MM.1S (cell line): ENCODE measurements at regions not wholly inside any gene's neighbourhood (a gene's known extent, or its start where the extent isn't known, plus 50 kb on each side); places are given as distances from the start of the nearest gene placed in this dataset.

Experiments used
- EZH2 ChIP-seq: fragments of 300-600 bp; sonication (generic); optimal IDR thresholded peaks from 2 replicates; pipeline ENCODE3; 2017; ENCODE audit warnings: low read depth, mild to moderate bottlenecking, antibody characterized with exemption, low read length, mixed read lengths
- TF ChIP-seq, protein P1 (sequence below): fragments of 300-600 bp; sonication (generic); IDR thresholded peaks from 2 replicates; pipeline ENCODE4 v1.5.1; 2016; ENCODE audit warnings: antibody characterized with exemption, low read length, mixed read lengths

- TF ChIP-seq, protein P1, sequence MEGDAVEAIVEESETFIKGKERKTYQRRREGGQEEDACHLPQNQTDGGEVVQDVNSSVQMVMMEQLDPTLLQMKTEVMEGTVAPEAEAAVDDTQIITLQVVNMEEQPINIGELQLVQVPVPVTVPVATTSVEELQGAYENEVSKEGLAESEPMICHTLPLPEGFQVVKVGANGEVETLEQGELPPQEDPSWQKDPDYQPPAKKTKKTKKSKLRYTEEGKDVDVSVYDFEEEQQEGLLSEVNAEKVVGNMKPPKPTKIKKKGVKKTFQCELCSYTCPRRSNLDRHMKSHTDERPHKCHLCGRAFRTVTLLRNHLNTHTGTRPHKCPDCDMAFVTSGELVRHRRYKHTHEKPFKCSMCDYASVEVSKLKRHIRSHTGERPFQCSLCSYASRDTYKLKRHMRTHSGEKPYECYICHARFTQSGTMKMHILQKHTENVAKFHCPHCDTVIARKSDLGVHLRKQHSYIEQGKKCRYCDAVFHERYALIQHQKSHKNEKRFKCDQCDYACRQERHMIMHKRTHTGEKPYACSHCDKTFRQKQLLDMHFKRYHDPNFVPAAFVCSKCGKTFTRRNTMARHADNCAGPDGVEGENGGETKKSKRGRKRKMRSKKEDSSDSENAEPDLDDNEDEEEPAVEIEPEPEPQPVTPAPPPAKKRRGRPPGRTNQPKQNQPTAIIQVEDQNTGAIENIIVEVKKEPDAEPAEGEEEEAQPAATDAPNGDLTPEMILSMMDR, result no peak
- no peak for TF ChIP-seq EZH2
Observed at GRCh38 chr11:130531061-130531460, 82.6 kb downstream of the ADAMTS15 start.
